NCI-H524 treated with DMSO at 0.1 percent for 48 hours (cell line): ENCODE measurements at regions not wholly inside any gene's neighbourhood (a gene's known extent, or its start where the extent isn't known, plus 50 kb on each side); places are given as distances from the start of the nearest gene placed in this dataset.

Experiments
- DNase-seq: peaks from one replicate; lab custom pipeline; 2025; lab: John Stamatoyannopoulos, UW

GRCh38 chr1:5713101-5714010 is 278.9 kb downstream of the NPHP4 start:
- DNase-seq, result no peak

- DNase-seq, result no peak
These were observed 280.1 kb downstream of the NPHP4 start for GRCh38 chr1:5711956-5712645.

DNA sequence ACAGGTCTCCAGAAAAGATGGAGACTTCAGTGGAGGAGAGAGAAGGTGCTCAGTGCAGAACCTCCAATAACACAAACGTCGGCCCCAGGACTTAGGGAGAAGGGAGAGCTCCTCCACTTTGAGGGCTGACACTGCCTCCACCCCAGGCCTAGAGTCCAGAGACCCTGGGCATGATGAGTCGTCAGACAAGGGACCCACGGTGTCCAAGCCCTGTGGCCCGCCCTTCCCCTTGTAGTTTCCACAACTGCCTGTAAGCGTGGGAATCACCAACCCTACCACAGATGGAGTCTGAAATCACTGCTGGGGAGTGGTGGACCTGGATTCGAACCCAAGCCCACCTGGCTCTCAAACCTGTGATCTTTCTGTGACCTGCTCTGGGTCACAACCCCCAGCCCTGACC is 281.1 kb downstream of the NPHP4 start:
- DNase-seq, result no peak

- no peak for DNase-seq
These were observed 282.2 kb downstream of the NPHP4 start for GRCh38 chr1:5709976-5710375.

DNA sequence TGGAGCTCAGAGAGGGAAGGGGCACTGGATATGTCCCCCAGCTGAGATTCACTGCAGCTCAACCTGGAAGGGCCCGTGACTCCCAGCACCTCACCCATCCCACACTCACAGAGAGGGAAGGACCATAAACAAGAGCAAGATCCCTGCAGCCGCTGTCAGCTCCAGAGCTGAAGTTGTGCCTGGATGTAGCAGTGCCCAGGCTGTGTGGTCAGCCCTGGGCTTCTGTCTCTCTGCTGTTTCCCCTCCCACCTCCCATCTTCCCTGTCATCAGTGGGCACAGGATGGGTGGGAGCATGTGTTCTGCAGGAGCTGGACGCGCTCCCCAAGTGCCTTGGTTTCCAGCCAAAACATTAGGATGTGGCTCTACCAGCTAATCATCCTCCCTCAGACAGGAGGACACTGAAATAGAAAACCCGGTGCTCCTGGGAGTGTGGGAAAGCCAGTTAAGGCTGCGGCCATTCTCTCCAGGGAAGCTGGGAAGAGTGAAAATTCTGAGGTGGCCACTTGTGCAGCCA is 282.7 kb downstream of the NPHP4 start:
- no peak for DNase-seq

- DNase-seq, result no peak
These were observed 283.6 kb downstream of the NPHP4 start for GRCh38 chr1:5708346-5709245.

DNA sequence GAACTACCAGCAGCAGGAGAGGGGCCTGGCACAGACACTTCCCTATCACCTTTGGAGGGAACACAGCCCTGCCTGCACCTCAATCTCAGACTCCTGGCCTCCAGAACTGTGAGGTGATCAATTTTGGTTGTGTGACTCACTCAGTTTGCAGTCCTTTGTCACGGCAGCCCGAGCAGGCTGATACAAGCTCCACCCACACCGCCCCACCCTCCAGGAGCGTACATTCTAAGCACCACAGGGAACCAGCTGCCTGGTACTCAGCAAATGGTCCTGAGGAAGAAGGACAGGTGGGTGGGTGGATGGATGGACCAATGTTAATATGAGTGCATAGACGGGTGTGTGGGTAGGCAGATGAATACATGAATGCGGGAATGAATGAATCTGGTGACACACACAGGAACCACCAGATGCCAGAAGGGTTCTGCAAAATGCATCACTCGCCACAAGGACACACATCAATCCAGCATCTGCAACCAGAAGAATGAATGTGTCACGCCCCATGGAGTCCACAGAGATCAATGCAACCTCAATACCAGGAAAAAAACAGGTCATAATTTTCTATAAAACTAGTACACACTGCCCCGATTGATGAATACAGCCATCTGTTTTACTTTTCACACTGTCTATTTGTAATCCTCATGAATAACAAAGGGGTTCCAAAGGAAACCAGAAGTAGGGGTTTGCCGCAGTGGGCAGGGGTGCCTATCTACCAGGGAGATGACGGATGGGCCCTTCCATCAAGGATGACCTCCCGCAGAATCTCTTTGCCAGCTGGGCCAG is 284.5 kb downstream of the NPHP4 start:
- DNase-seq, result no peak

- DNase-seq, result no peak
These were observed 286.0 kb downstream of the NPHP4 start for GRCh38 chr1:5706239-5706638.

GRCh38 chr1:5705751-5706150 is 286.5 kb downstream of the NPHP4 start:
- no peak for DNase-seq

- no peak for DNase-seq
These were observed 287.4 kb downstream of the NPHP4 start for GRCh38 chr1:5704561-5705514.

DNA sequence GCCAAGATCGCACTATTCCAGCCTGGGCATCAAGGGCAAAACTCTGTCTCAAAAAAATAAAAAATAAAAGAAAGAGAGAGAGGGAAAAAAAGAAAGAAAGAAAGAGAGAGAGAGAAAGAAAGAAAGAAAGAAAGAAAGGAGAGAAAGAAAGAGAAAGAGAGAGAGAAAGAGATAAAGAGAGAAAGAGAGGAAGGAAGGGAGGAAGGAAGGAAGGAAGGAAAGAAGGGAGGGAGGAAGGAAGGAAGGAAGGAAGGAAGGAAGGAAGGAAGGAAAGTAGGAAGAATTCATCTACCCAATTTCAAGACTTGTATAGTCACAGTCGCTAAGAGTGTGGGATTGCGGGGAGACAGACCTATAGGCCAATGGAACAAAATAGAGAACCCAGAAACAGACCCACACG is 290.6 kb downstream of the NPHP4 start:
- DNase-seq, result no peak

DNA sequence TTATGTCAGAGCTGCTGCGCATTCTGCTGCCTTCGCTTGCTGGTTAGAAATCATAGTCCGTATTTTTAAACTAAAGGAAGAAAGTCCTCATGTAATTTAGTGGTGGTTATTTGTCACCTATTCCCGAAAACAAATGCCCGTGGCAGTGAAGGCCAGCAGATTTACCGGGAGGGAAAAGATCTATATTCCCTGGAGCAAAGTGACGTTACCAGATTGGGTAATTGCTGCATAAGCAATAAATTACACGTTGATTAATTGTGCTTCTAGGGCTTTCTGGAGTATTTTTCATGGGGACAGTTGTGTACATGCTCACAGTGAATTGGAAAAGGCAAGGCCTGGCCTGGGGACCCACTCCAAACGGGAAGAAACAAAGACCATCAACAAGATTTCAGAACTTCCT is 298.7 kb downstream of the NPHP4 start:
- DNase-seq, result no peak

DNA sequence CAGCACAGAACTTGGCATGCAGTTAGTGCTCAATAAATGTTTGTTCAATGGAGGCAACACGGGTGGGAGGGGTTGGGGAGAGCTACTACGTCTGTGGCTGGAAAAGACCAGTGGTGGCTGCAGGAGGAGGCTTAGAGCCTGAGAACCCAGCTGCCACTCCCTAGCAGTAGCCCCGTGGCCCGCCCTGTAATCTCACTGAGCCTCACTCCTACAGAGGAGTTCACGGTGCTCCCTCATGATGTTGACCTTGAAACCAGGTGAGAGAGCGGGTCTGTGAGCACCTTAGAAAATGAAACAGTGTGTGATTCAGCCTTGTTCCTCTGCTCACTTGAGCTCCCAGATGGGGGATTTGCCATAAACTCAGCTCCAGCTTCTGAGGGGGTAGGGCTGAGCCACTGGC is 299.6 kb downstream of the NPHP4 start:
- DNase-seq, result no peak

DNA sequence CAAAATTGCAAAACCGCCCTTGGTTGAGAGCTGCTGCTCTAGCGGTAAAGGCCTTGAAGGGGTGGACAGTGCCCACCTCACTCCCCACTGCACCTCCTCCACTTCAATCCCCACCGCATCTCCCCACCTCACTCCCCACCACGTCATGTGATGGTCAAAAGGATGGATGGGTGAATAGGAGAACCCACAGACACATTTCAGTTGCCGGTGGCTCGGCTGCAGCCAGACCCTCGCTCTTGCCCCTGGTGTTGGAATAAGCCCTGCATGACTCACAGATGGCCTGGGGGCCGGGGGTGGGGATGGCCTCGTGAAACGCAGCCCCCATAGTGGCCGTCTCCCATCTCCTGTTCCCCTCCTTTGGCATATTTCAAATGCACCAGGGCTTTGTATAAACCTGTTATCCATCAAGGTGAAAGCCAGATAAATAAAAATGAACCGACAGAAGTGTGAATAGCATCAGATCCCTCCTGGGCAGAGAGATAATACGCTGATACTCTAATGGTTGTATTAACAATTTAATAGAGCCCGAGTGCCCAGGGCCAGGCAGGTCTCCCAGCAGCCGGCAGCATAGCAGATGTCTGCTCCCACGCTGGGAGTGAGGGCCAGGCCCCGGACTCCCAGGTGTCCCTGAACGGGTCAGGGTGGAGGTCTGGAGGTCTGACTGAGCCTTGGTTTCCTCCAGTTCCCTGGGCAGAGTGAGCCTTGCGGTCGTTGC is 300.3 kb downstream of the NPHP4 start:
- DNase-seq, result no peak

DNA sequence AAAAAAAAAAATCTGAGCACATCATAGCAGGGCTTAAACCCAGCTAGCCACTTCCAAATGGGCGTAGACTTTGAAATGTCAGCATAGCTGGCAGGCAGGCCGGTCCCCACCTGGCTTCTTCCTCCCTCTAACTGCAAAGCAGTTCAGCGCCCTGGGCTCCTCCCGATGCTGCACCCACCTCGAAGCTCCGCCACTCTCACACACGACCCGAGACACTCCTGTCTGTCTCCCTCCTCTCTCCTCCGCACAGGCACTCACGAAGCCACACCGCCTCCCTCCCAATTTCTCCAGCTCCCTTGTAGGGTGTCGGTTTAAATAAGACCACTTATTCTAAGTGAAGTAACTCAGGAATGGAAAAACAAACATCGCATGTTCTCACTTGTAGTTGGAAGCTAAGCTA is 301.3 kb downstream of the NPHP4 start:
- no peak for DNase-seq

DNA sequence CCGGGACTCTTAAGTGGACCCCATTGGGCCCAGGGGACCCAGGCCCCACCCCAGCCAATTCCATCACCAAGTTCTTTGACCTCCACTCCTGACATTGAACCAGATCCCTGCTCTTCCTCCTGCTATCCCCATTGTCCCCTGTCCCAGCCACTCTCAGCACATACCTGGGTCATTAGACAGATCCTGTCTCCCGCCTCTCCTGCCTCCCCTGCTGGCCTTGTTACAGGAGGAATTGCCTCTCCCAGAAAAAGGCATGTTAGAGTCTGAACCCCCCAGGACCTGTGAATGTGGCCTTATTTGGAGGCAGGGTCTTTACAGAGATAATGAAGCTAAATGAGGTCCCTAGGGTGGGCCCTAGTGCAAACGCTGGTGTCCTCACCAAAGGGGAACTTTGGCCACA is 301.9 kb downstream of the NPHP4 start:
- no peak for DNase-seq

DNA sequence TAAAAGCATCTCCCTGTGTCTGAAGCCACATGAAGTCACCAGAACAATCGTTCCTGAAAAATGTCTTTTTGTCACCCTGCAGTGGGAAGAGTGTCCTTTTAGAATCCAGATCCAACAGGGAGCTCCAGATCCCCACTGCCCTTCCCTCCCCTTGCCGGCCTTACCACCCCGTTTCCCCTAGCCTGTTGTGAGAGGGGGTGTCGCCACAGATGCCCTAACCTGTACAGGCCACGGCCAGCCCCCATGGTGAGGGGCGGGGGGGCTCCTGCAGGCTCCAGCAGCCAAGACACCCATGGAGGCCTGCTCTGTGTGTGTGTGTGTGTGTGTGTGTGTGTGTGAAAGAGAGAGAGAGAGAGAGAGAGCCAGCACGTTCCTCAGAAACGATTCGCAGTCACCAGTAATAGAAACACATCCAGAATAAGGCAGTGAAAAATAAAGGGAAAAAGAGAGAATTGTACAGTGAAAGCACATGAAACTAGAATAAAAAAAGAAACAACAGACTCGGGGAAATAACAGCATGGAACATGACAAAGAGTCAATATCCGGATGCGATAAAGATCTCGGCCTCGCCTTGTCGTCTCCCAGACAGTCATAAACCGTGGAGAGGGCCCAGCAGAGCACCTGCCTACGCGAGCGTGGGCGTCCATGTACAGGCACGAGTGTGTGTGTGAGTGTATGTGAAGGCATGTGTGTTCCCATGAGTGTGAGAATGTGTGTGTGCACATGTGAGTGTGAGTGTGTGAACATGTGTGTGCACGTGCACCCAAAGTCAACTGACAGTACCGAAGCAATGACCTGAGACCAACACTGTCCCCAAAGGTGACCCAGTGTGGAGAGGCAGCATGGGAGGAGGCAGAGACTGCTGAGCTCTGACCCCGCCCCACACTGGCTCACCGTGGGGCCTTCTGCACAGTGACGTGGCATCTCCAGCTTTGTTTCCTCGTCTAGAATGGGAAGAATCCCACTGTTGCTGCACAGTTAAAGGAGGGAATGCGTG is 303.8 kb downstream of the NPHP4 start:
- no peak for DNase-seq
